ENCODE measurements at regions not wholly inside any gene's neighbourhood (a gene's known extent, or its start where the extent isn't known, plus 50 kb on each side); places are given as distances from the start of the nearest gene placed in this dataset.

DNA sequence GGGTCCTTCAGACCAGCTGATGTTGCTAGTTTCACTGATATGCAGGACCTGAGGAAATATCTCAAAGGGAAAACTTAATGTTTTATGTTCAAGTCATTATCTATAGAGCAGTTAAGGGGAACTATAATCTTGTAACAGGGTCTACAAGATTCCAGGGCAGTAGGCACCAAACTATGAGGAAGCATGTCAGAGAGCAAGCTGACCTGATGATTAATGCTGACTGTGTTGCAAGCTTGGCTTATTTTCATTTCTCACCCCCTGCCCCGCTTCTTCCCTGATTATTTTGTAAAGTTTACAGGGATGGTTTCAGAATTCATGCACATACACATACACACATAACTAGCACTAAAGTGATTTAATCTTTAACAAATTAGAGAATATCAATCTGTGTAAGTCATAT is 84.3 kb upstream of the CACNA2D1 start:
- H2AFZ ChIP-seq (ENCODE audit: low read depth, low read length, poor library complexity, severe bottlenecking) = no peak overlapping the region
- H3K79me2 ChIP-seq (ENCODE audit: insufficient read depth, low read length) = no peaks in the 10 kb centered on the region
- no peak overlapping the region for H3K4me2 ChIP-seq (ENCODE audit: low read length)
- H3K36me3 ChIP-seq (ENCODE audit: control insufficient read depth in 1 of 2, insufficient read depth in 2 of 2, low read length in 2 of 2) = no peaks in the 10 kb centered on the region
- no peak overlapping the region for H3K27ac ChIP-seq (ENCODE audit: low read depth, low read length)
- ChIA-PET CTCF (no interaction called here), POLR2A (no interaction called here), RAD21 (ENCODE audit: low non-redundant PET in 1 of 2, low total read pairs in 2 of 2, uncharacterized antibody in 2 of 2, unreplicated experiment in 2 of 2) (no interaction called here)
- TF ChIP-seq FOSL1 (IDR thresholded peaks at IDR 0.05; ENCODE audit: low read depth) = no peak
- TF ChIP-seq, protein P1, sequence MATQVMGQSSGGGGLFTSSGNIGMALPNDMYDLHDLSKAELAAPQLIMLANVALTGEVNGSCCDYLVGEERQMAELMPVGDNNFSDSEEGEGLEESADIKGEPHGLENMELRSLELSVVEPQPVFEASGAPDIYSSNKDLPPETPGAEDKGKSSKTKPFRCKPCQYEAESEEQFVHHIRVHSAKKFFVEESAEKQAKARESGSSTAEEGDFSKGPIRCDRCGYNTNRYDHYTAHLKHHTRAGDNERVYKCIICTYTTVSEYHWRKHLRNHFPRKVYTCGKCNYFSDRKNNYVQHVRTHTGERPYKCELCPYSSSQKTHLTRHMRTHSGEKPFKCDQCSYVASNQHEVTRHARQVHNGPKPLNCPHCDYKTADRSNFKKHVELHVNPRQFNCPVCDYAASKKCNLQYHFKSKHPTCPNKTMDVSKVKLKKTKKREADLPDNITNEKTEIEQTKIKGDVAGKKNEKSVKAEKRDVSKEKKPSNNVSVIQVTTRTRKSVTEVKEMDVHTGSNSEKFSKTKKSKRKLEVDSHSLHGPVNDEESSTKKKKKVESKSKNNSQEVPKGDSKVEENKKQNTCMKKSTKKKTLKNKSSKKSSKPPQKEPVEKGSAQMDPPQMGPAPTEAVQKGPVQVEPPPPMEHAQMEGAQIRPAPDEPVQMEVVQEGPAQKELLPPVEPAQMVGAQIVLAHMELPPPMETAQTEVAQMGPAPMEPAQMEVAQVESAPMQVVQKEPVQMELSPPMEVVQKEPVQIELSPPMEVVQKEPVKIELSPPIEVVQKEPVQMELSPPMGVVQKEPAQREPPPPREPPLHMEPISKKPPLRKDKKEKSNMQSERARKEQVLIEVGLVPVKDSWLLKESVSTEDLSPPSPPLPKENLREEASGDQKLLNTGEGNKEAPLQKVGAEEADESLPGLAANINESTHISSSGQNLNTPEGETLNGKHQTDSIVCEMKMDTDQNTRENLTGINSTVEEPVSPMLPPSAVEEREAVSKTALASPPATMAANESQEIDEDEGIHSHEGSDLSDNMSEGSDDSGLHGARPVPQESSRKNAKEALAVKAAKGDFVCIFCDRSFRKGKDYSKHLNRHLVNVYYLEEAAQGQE (IDR thresholded peaks at IDR 0.05; ENCODE audit: low read depth) = no peak
- TF ChIP-seq SP1 (IDR thresholded peaks at IDR 0.05; ENCODE audit: low read depth) = no peak
- TF ChIP-seq YY1 (IDR thresholded peaks at IDR 0.05; ENCODE audit: extremely low read depth, insufficient replicate concordance, low read depth, low read length) = no peak
- TF ChIP-seq, protein P2, sequence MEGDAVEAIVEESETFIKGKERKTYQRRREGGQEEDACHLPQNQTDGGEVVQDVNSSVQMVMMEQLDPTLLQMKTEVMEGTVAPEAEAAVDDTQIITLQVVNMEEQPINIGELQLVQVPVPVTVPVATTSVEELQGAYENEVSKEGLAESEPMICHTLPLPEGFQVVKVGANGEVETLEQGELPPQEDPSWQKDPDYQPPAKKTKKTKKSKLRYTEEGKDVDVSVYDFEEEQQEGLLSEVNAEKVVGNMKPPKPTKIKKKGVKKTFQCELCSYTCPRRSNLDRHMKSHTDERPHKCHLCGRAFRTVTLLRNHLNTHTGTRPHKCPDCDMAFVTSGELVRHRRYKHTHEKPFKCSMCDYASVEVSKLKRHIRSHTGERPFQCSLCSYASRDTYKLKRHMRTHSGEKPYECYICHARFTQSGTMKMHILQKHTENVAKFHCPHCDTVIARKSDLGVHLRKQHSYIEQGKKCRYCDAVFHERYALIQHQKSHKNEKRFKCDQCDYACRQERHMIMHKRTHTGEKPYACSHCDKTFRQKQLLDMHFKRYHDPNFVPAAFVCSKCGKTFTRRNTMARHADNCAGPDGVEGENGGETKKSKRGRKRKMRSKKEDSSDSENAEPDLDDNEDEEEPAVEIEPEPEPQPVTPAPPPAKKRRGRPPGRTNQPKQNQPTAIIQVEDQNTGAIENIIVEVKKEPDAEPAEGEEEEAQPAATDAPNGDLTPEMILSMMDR (IDR thresholded peaks at IDR 0.05 in 2 of 3, conservative IDR thresholded peaks at IDR 0.05 in 1 of 3; ENCODE audit: borderline replicate concordance in 1 of 3, insufficient read depth in 1 of 3, low read depth in 2 of 3, low read length in 2 of 3) = no peak
- TF ChIP-seq, protein P3, sequence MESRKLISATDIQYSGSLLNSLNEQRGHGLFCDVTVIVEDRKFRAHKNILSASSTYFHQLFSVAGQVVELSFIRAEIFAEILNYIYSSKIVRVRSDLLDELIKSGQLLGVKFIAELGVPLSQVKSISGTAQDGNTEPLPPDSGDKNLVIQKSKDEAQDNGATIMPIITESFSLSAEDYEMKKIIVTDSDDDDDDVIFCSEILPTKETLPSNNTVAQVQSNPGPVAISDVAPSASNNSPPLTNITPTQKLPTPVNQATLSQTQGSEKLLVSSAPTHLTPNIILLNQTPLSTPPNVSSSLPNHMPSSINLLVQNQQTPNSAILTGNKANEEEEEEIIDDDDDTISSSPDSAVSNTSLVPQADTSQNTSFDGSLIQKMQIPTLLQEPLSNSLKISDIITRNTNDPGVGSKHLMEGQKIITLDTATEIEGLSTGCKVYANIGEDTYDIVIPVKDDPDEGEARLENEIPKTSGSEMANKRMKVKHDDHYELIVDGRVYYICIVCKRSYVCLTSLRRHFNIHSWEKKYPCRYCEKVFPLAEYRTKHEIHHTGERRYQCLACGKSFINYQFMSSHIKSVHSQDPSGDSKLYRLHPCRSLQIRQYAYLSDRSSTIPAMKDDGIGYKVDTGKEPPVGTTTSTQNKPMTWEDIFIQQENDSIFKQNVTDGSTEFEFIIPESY (IDR thresholded peaks at IDR 0.05; ENCODE audit: extremely low read depth, insufficient replicate concordance, low read length) = no peak
- no peak for TF ChIP-seq ZFX (IDR thresholded peaks at IDR 0.05)
- no peak for TF ChIP-seq EZH2 (IDR thresholded peaks at IDR 0.05)
- DNase-seq (ENCODE audit: low read depth, low spot score) (no peak), ATAC-seq (no peak)
- no peaks in the 10 kb centered on the region for H3K9me3 ChIP-seq (ENCODE audit: control insufficient read depth in 1 of 2, insufficient read depth in 1 of 2, low read depth in 1 of 2, low read length in 2 of 2)
- intact Hi-C loops (cut with micrococcal nuclease) = no loop called here
- H3K9me2 ChIP-seq (ENCODE audit: insufficient read depth) = no peaks in the 10 kb centered on the region
- no peak overlapping the region for H3K4me3 ChIP-seq (replicated peaks in 1 of 2; ENCODE audit: low read depth in 1 of 2, low read length in 2 of 2)
- H4K20me1 ChIP-seq (ENCODE audit: insufficient read depth) = no peaks in the 10 kb centered on the region
- no peaks in the 10 kb centered on the region for H3K27me3 ChIP-seq (ENCODE audit: insufficient read depth, low read length)
- no peak overlapping the region for H3K9ac ChIP-seq (ENCODE audit: low read length)
- H3K4me1 ChIP-seq (ENCODE audit: control insufficient read depth in 1 of 2, insufficient read depth in 2 of 2, low read length in 2 of 2) = no peaks in the 10 kb centered on the region
- BruUV-seq (replicated peaks) = no TSS peak
